HG02759 (cell line): ENCODE measurements at regions not wholly inside any gene's neighbourhood (a gene's known extent, or its start where the extent isn't known, plus 50 kb on each side); places are given as distances from the start of the nearest gene placed in this dataset.
"Not testable (repeated sequence)": the region's sequence is repeated elsewhere in the genome, so short reads cannot be mapped to it uniquely, and the experiment has no call there.

Source experiments
- ATAC-seq: cut with Tn5 transposase; IDR thresholded peaks from one replicate; pipeline ENCODE4 v1.9.1; 2021; ENCODE audit warnings: mild to moderate bottlenecking, moderate library complexity; ENCODE audit not compliant: unreplicated experiment

DNA sequence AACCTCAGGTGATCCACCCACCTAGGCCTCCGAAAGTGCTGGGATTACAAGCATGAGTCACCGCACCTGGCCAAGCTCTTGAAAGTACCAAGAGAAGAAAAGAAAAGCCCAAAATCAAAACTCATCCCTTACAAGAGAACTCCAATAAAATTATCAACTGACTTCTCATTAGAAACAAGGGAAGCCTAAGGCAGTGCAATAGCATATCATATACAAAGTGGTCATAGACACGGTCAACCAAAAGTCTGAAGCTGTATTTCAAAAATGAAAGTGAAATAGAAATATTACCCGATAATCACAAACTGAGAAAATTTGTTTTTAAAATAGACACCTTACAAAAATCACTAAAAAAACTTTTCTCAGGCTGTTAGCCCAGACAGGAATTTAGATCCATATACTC, 1321.1 kb upstream of the GJE1 start:
- ATAC-seq, result no peak

DNA sequence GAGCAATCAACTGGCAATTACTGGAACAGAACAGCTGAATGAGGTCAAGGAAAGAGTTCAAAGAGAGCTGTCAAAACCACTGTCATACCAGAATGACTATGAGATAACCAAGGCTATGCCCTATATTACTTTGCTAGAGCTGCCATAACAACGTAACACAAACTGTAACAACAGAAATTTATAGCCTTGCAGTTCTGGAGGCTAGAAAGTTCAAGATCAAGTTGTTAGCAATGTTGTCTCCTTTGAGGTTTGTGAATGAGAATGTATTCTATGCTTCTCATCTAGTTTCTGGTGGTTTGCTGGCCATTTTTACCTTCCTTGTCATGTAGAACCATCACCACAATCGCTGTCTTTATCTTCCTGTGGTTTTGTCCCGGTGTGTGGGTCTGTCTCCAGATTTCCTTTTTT, 1323.0 kb upstream of the GJE1 start:
- peak; percentile 54 for ATAC-seq

DNA sequence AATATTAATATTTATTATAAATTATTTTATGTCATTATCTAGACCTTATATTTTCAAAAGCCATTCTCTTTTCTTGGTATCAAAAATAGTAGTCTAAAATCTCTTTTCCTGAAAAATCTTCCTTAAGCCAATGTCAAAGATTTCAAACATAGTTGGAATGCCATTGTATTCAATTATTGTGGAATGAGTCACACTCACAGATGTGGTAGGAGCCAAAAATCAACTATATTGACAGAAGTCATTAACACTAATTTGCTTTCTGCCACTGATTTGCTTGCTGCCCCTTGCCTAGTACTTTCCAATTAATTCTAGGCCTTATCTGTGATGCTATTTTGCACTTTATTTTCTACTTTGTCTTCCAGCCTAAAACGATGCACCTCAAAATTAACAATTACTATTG, 1326.3 kb upstream of the GJE1 start:
- ATAC-seq, result no peak

DNA sequence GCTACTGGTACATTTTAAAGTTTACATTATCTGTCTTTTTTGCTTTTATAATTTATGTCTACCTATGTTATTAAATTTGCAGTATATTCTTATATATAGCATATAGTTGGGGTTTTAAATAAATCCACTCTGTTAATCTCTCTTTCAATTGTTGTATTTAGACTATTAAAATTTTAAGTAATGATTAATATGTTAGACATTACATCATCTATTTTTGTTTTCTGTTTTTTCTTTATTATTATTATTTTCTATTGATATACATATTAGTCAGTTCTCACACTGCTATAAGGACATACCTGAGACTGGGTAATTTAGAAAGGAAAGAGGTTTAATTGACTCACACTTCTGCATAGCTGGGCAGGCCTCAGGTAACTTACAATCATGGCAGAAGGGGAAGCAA, 1338.2 kb upstream of the GJE1 start:
- no peak for ATAC-seq

DNA sequence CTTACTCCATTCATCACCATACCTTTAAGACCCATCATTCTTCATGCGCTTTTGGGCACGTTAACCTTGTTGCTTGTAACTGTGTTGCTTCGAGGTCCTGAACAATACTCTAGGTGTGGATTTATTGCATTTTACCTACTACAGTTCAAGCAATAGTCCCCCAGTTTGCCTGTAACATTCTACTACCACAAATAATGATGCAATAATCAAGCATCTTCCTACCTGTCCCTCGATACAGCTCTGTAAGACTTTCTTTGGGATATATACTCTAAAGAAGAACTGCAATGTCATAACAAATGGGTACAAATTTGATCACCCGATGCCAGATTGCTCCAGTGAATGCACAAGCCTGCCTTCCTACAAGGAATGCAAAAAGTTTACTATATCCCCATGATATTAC, 1342.6 kb upstream of the GJE1 start:
- no peak for ATAC-seq

DNA sequence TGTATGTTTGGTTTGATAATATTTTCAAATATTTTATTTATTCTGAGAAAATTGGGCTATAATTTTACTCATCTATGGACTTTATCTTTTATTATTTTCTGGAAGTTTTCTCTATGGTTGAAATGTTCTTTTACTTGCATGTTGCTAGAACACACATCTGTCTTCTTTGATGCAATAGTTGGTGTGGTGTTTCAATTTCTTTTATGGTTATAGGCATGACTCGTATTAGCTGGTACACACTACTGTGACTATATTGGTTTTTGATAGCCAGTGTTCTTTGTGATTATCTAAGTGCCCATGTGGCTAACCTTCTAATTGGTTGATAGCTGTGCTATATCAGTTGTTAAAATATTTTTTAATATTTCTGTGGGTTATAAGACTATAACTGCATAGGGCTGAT, 1343.3 kb upstream of the GJE1 start:
- no peak for ATAC-seq

DNA sequence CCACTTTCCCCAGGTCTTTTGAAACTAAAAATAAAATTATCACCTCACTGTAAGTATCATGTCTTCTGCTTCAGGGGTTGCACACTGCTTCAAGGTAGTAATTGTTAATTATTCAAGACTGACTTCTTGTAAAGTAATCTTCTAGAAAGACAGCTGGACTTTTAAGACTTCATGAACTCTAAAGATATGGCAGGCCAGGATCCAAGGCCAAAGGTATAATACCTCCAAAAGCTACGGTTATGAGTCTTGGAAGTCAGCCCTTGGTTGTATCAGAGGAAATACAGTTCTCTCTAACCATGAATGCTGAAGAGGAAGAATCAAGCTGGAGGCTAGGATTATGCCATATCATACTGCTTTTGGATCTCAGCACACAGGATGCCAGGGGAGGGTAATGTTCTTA, 1346.8 kb upstream of the GJE1 start:
- no peak for ATAC-seq

DNA sequence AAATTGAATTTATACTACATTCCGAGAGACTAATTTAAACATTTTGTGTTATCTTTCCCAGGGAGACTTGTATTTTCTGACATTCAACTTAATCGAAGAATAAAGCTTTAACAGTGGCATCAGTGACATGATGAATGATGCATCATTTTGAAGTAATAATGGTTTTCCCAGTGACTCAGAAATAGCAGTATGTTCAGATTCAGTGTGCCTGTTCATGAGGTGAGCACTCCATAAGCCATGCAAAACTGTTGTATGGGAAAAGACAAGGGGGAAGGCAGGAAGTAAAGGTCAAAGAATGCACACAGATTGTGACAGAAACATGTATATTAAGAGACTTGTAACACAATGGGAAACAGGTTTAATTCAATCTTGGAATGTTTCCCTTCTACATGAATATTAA, 1348.2 kb upstream of the GJE1 start:
- ATAC-seq, result no peak

DNA sequence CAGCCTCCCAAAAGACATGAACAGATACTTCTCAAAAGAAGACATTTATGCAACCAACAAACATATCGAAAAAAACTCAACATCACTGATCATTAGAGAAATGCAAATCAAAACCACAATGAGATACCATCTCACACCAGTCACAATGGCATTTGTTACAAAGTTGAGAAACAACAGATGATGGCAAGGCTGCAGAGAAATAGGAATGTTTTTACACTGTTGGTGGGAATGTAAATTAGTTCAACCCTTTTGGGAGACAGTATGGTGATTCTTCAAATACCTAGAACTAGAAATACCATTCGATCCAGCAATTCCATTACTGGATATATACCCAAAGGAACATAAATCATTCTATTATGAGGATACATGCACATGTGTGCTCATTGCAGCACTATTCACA, 1349.2 kb upstream of the GJE1 start:
- ATAC-seq, result not testable (repeated sequence)

DNA sequence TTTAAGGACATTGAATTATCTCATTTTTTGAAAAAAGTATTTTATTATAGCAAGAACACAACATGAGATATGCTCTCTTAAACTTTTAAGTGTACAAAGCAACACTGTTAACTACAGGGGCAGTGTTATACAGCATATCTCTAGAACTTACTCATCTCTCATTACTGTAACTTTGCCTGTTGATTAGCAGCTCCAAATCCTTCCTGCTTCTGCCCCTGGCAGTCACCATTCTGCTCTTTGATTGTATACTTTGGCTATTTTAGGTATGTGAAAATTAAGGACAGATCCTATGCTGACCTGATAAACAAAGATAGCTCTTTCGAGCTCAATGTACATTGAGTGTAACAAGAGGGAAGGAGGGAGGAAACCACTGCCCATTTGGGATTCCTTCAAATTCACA, 1349.8 kb upstream of the GJE1 start:
- ATAC-seq, result no peak

DNA sequence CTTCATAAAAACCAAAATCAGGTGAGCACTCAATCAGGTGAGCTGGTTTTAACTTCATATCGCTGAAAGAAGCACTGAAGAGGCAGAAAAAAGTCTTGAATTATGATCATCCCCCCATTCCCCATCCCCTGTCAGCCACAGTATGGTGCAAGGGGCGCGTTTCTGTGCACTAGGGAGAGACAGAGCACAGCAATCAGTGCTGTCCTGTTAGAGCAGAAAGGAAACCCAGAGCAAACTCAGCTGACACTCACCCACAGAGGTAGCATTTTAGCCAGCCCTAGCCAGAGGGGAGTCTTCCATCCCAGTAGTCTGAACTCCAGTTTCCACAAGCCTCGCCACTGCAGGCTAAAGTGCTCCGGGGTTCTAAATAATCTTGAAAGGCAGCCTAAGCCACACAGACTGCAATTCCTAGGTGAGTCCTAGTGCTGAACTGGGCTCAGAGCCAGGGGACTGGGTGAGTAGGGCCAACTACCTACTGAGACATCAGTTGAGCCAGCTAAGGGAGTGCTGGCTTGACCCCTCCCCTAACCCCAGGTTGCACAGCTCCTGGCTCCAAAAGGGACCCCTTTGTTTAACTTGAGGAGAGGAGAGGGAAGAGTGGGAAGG, 1352.6 kb upstream of the GJE1 start:
- no peak for ATAC-seq

DNA sequence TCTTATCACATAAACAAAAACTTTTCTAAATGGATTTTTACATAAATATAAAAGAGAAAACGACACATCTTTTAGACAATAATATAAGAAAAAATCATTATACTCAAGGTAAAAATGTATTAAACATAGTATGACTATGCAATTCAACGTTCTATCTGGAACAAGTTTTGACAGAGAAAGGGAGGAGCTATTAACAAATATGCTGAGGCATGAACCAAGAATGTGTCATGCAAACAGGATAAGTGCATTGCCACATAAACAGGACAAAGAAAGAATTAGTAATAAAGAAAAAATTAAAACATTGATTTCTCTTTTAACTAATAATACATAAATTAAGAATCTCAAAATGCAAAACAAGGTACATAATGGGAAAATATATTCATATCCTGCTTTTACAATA, 1353.4 kb upstream of the GJE1 start:
- no peak for ATAC-seq

DNA sequence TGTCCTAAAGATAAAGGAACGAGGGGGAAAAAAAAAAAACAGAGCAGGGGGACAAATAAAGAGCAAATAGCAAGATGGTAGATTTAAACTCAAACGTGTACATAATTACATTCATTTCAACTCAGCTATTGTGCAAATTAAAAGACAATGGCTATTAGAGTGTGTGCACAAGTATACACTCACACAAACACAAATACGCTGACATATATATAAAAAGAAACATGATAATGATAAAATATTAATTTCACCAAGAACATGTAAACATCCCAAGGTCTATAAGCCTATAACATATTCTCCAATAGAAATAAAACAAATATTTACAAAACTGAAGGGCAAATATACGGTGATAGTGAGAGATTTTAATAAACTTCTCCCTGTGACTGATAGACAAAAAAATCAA, 1354.9 kb upstream of the GJE1 start:
- ATAC-seq, result no peak

DNA sequence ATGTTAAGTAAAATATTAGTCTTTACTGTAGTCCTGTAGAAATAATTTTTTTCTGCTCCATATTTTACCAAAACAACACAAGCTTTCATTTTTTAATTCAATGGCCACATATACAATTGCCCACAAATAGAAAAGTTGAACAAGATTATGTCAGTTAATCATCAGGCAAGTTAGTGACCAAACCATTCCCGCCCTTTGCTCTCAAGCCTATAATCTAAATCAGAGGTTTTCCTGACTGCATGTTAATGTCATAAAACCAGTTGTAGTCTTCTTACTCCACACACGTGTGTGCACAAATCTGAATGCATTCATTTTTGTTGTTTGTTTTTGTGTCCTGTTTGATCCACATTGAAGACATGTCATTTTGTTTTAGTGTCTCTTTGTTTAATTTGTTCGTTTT, 1357.7 kb upstream of the GJE1 start:
- no peak for ATAC-seq

DNA sequence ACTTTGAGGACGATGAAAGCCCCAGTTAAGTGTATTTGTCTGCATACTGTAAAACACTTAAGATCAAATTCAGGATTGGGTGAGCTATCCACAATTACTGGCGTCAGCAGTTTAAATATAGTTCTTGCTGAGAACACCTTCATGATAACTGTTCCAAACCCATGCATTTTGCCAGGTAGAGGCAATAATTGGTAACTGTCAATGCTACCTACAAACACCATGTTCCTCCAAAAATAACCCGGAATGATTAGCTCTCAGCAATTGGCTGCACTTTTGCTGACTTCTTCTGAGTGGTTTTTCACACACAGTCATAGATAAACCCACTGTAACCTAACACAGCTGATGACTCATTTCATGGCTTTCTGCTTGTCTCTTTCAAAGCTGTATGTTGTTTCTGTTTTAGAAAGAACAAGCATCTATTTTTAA, 1358.6 kb upstream of the GJE1 start:
- ATAC-seq, result peak; percentile 100

DNA sequence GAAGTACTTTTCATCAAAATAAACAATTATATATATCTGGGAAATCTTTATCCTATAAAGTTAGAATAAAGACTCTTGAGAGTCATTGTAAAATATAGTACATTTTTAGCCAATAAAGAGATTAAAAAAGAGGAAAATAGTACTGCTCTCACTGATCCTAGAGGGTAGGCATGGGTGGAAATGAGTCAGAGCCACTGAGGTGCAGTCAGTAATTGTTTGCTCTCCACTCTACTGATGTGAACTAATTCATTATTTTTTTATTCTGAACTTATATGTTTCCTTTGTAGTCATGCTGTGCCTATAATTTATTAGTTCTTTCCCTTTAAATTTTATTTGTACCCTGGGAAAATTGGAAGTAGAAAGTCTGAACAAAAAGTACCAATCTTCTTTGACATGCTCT, 1359.4 kb upstream of the GJE1 start:
- no peak for ATAC-seq

DNA sequence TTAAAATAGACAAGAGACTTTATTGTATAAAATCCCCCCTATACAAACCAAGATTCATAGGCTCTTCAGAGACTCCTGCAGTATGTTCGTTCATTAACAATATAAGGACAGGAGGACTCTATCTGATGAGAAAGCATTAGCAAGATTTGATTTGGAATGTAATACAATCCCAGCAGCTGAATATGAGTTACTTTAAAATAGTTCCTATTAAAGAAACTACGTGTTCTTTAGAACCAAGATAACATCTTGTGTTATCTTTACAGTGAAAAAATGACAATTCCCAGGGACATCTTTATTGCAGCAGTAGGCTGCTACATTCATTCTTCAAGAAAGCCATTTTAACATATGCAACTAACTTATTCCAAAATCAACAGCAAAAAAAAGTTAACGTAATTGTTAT, 1360.1 kb upstream of the GJE1 start:
- no peak for ATAC-seq

DNA sequence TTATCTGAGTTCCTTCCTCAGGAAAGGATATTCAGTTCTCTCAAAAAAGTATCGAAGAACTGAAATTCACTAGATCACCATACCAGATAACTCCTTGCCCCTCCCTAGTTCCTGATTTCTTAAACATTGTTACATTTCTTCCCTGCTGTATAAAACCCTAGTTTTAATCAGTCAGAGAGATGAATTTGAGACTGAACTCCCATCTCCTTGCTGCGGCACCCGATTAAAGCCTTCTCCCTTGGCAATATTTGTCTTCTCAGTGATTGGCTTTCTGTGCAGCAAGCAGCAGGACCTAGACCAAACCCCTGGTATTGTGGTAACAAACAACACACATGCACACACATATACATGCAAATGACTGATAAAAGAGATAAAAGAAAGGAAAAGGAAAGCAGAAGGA, 1364.6 kb upstream of the GJE1 start:
- no peak for ATAC-seq

DNA sequence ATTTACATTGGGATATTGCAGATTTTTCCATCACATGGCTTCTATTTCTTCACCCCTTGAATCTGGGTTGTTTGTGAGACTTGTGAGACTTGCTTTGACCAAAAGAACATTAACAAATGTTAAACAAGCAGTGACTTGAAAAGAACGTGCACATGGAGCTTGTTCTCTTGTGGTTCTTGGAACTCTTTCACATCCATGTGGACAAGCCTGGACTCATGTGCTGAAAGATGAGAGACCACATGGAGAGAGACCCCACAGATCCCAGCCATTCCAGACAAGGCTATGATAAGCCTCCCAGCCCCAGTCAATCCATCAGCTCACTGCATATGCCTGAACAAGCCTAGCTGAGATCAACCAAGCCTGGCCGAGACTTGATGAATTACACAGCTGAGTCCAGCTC, 1365.7 kb upstream of the GJE1 start:
- no peak for ATAC-seq

DNA sequence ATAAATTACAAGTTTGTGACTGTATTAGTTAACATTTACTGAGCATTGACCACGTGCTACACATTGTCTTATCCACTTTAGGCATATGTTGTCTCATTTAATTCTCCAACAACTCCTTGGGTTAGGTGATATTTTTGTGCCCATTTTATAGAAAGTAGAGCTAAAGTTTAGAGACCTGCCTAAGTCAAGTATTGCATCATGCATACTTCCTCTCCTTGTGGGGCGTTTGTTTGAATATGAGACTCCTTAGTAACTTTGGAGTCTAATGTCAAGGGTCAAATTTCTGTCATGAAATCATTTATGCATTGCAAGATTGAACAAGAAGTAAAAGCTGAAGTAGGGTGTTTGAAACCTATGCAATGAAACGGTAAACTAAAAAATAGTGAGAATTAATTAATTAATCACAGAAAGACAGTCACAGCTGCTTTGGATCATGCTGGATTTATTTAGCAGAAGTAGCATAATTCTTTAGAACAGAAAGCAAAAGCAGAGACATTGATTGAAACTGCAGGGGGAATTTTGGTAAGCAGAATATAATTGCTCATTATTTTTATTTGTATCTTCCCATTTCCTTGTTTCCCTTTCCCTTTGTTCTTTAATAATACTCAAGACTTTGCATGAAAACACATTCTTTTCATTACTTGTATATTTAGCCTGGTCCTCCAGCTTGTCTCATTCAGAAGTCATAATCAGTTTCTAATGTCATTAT, 1374.4 kb upstream of the GJE1 start:
- ATAC-seq, result no peak

DNA sequence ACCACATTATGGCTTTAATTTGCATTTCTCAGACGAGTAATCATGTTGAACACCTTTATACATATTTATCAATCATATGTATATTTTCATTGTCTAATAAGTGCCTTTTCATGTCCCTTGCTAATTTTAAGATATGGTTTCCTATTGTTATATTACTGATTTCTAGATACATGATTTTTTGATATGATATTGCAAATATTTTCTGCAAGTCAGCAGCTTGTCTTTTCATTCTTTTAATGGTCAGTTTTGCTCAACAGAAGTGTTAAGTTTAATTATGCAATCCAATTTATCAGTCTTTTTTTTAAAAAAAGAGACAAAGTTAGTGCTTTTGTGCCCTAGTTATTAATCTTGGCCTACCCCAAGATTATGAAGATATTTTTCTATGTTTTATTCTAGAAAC, 1377.8 kb upstream of the CITED2 start:
- no peak for ATAC-seq

DNA sequence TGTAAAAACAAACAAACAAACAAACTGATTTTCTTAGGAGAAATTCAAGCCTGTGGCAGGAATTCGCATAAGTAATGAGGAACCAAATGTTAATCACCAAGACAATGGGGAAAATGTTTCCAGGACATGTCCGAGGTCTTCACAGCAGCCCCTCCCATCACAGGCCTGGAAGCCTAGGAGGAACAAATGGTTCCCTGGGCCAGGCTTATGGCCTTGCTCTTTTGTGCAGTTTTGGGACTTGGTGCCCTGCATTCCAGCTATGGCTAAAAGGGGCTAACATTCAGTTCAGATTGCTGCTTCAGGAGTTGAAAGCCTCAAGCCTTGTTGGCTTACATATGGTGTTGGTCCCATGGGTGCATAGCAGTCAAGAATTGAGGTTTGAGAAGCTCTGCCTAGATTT, 1372.7 kb upstream of the CITED2 start:
- ATAC-seq, result no peak
